H1 (cell line): ENCODE measurements at regions not wholly inside any gene's neighbourhood (a gene's known extent, or its start where the extent isn't known, plus 50 kb on each side); places are given as distances from the start of the nearest gene placed in this dataset.

ENCODE experiments used
- CTCF ChIA-PET: fragments of 300-600 bp; sonication (Branson Sonifier 250); formaldehyde crosslinking; loops from one replicate; lab custom pipeline; 2021; ENCODE audit not compliant: partially characterized antibody; lab: Charles Lee
- POLR2A ChIA-PET: fragments of 300-600 bp; sonication (Branson Sonifier 250); formaldehyde crosslinking; loops from one replicate; lab custom pipeline; 2021; ENCODE audit warnings: inconsistent platforms; ENCODE audit not compliant: partially characterized antibody; lab: Charles Lee
- DNase-seq, 2 experiments: peaks; one replicate each; pipeline versions ENCODE4 v3.0.0 to v3.0.0-alpha.2; 2010 to 2022; ENCODE audit warnings: low spot score in 2 of 2, low read depth in 1 of 2, mixed read lengths in 1 of 2
- FAIRE-seq: peaks from 2 replicates; lab custom pipeline; 2011; peaks lifted over from hg19 to GRCh38; lab: Jason Lieb, UNC
- H2AFZ ChIP-seq: 2 replicates; pipeline ENCODE4 v1.8.1; 2012; ENCODE audit warnings: low read length, inconsistent platforms
- H2AK5ac ChIP-seq: 2 replicates; pipeline ENCODE4 v1.6.1; 2013; ENCODE audit warnings: low read depth, low read length
- H2BK120ac ChIP-seq: replicated peaks from 2 replicates; pipeline ENCODE3; 2013; ENCODE audit warnings: low read depth, low read length, inconsistent platforms
- H2BK12ac ChIP-seq: 2 replicates; pipeline ENCODE4 v1.6.1; 2013; ENCODE audit warnings: low read depth, low read length
- H2BK15ac ChIP-seq: 2 replicates; pipeline ENCODE4 v1.6.1; 2013; ENCODE audit warnings: low read length
- H2BK20ac ChIP-seq: 2 replicates; pipeline ENCODE4 v1.6.1; 2013; ENCODE audit warnings: low read length
- H2BK5ac ChIP-seq: 2 replicates; pipeline ENCODE4 v1.6.1; 2013; ENCODE audit warnings: low read depth, low read length
- H3K14ac ChIP-seq: 2 replicates; pipeline ENCODE4 v1.6.1; 2013; ENCODE audit warnings: inconsistent platforms; ENCODE audit not compliant: insufficient read length
- H3K18ac ChIP-seq: 2 replicates; pipeline ENCODE4 v1.6.1; 2013; ENCODE audit warnings: low read length; ENCODE audit errors: extremely low read depth
- H3K23ac ChIP-seq: 2 replicates; pipeline ENCODE4 v1.6.1; 2013; ENCODE audit warnings: inconsistent platforms; ENCODE audit not compliant: insufficient read length
- H3K23me2 ChIP-seq: 2 replicates; pipeline ENCODE4 v1.6.1; 2013; ENCODE audit warnings: low read depth, low read length
- H3K27ac ChIP-seq: 2 replicates; pipeline ENCODE4 v1.6.1; 2011; ENCODE audit warnings: low read depth, low read length, inconsistent platforms
- H3K27me3 ChIP-seq, 4 experiments: replicated peaks in 1 of 4; 1 replicate in 1 of 4; 2 replicates in 3 of 4; pipeline versions ENCODE4 v1.6.1 to v1.8.1; 2011 to 2013; ENCODE audit warnings: low read length in 3 of 4, mild to moderate bottlenecking in 3 of 4, inconsistent platforms in 2 of 4, mixed read lengths in 2 of 4, moderate library complexity in 1 of 4; ENCODE audit not compliant: control insufficient read depth in 3 of 4, insufficient read depth in 3 of 4; ENCODE audit errors: extremely low read depth in 1 of 4
- H3K36me3 ChIP-seq, 4 experiments: 2 replicates each; pipeline versions ENCODE4 v1.6.1 to v1.8.1; 2011 to 2013; ENCODE audit warnings: mild to moderate bottlenecking in 4 of 4, low read length in 3 of 4, moderate library complexity in 2 of 4, control low read depth in 1 of 4, inconsistent platforms in 1 of 4; ENCODE audit not compliant: insufficient read depth in 4 of 4, control insufficient read depth in 2 of 4
- H3K4ac ChIP-seq: replicated peaks from 2 replicates; pipeline ENCODE3; 2013; ENCODE audit warnings: low read length, low read depth, mixed read lengths, inconsistent platforms; ENCODE audit not compliant: insufficient read length
- H3K4me1 ChIP-seq, 4 experiments: replicated peaks in 1 of 4; 1 replicate in 1 of 4; 2 replicates in 3 of 4; pipeline versions ENCODE4 v1.6.1 to v1.8.1; 2011 to 2013; ENCODE audit warnings: low read length in 3 of 4, inconsistent platforms in 2 of 4, mixed read lengths in 1 of 4; ENCODE audit not compliant: insufficient read depth in 4 of 4, control insufficient read depth in 3 of 4
- H3K4me2 ChIP-seq, 2 experiments: 2 replicates each; pipeline versions ENCODE4 v1.6.1 to v1.8.1; 2011 to 2013; ENCODE audit warnings: low read depth in 2 of 2, low read length in 2 of 2, control low read depth in 1 of 2, inconsistent platforms in 1 of 2, mild to moderate bottlenecking in 1 of 2; ENCODE audit not compliant: insufficient read depth in 1 of 2
- H3K4me3 ChIP-seq, 4 experiments: fragments of 200-600, 300-600 bp in 1 of 4; sonication (generic), shearing (Covaris generic), sonication (Bioruptor Twin) in 1 of 4; 2 replicates each; pipeline versions ENCODE4 v1.5.1 to v1.8.1; 2011 to 2016; ENCODE audit warnings: low read length in 4 of 4, low read depth in 3 of 4, control low read depth in 2 of 4, inconsistent platforms in 2 of 4, mild to moderate bottlenecking in 2 of 4, mixed read lengths in 1 of 4, moderate library complexity in 1 of 4; ENCODE audit not compliant: insufficient read depth in 2 of 4; ENCODE audit errors: extremely low read depth in 1 of 4
- H3K56ac ChIP-seq: replicated peaks from 2 replicates; pipeline ENCODE3; 2013; ENCODE audit warnings: low read depth, mild to moderate bottlenecking, mixed read lengths, low read length, inconsistent platforms; ENCODE audit not compliant: insufficient read length
- H3K79me1 ChIP-seq: 2 replicates; pipeline ENCODE4 v1.6.1; 2013; ENCODE audit warnings: low read depth, low read length, control low read depth
- H3K79me2 ChIP-seq, 2 experiments: 2 replicates each; pipeline versions ENCODE4 v1.6.1 to v1.8.1; 2012 to 2013; ENCODE audit warnings: low read length in 2 of 2, mild to moderate bottlenecking in 2 of 2, inconsistent platforms in 1 of 2; ENCODE audit not compliant: insufficient read depth in 2 of 2, control insufficient read depth in 1 of 2
- H3K9ac ChIP-seq, 4 experiments: replicated peaks in 1 of 4; 1 replicate in 1 of 4; 2 replicates in 3 of 4; pipeline versions ENCODE4 v1.6.1 to v1.8.1; 2011 to 2013; ENCODE audit warnings: low read depth in 3 of 4, low read length in 3 of 4, control low read depth in 2 of 4, mild to moderate bottlenecking in 2 of 4, moderate library complexity in 2 of 4, inconsistent platforms in 1 of 4; ENCODE audit errors: extremely low read depth in 1 of 4
- H3K9me3 ChIP-seq, 2 experiments: 2 replicates each; pipeline versions ENCODE4 v1.6.1 to v1.8.1; 2012 to 2013; ENCODE audit warnings: mild to moderate bottlenecking in 2 of 2, moderate library complexity in 2 of 2, control low read depth in 1 of 2, inconsistent platforms in 1 of 2, low read depth in 1 of 2, low read length in 1 of 2, mixed read lengths in 1 of 2; ENCODE audit not compliant: insufficient read depth in 2 of 2
- H4K20me1 ChIP-seq, 2 experiments: replicated peaks in 1 of 2; 2 replicates each; pipeline versions ENCODE3 to v1.8.1; 2011 to 2013; ENCODE audit warnings: inconsistent platforms in 2 of 2, low read length in 2 of 2, mild to moderate bottlenecking in 1 of 2; ENCODE audit not compliant: insufficient read depth in 2 of 2, control insufficient read depth in 1 of 2
- H4K5ac ChIP-seq: 2 replicates; pipeline ENCODE4 v1.6.1; 2013; ENCODE audit warnings: low read length, low read depth, mixed read lengths, inconsistent platforms; ENCODE audit not compliant: insufficient read length
- H4K8ac ChIP-seq: 2 replicates; pipeline ENCODE4 v1.8.0; 2013; ENCODE audit warnings: mild to moderate bottlenecking, moderate library complexity, low read length, inconsistent platforms; ENCODE audit not compliant: insufficient read depth; ENCODE audit errors: extremely low read depth
- H4K91ac ChIP-seq: replicated peaks from 2 replicates; pipeline ENCODE3; 2013; ENCODE audit warnings: low read length, mixed read lengths, inconsistent platforms; ENCODE audit not compliant: insufficient read length
- RNF2 ChIP-seq: fragments of 200-900, 300-1000 bp; sonication (generic); IDR thresholded peaks from 2 replicates; pipeline ENCODE4 v1.7.1; 2016; ENCODE audit warnings: borderline replicate concordance, low read depth, mild to moderate bottlenecking, antibody characterized with exemption, low read length; ENCODE audit not compliant: poor library complexity, severe bottlenecking; ENCODE audit errors: missing control alignments
- WGBS, 2 experiments: shearing (Covaris generic) in 1 of 2; methylation state at CpG; one replicate each; pipeline versions ENCODE4 v1.1.6 to v1.1.7; 2013 to 2015; ENCODE audit warnings: low lambda C conversion rate in 2 of 2, mixed read lengths in 2 of 2, inconsistent platforms in 1 of 2, low coverage in 1 of 2, missing lambda C conversion rate in 1 of 2; ENCODE audit not compliant: insufficient replicate concordance in 2 of 2, insufficient coverage in 1 of 2, insufficient read length in 1 of 2; ENCODE audit errors: extremely low coverage in 1 of 2, missing lambda C conversion rate in 1 of 2; 5-methylcytosine and 5-hydroxymethylcytosine counted together

DNA sequence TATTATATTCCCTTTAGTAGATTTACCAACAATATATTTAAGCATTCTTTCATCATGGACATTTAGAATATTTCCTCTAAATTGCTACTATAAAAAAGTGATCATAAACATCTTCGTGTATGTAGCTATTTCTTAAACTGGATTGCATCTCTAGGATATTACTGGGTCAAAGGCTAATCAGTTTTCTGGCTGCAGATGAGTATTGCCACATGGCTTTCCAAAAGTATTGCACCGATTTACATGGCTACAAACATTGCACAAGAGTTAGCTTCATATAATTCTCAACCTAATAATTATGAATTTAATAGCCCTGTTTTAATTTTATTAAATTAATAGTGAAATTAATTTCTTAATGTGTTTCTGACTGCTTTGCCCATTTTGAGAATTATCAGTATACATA lies 183.4 kb downstream of the DMRT2 start:
- no peaks in the 10 kb centered on the region for H3K23me2 ChIP-seq
- no peak overlapping the region for H3K14ac ChIP-seq
- no peak overlapping the region for H2BK12ac ChIP-seq
- H2BK20ac ChIP-seq: no peak overlapping the region
- no peaks in the 10 kb centered on the region for H3K36me3 ChIP-seq
- H3K4ac ChIP-seq: no peak overlapping the region
- no peak overlapping the region for H2AFZ ChIP-seq
- FAIRE-seq (no peak), DNase-seq (no peak)
- ChIA-PET CTCF (no interaction called here), POLR2A (no interaction called here)
- H3K18ac ChIP-seq: no peak overlapping the region
- H2BK5ac ChIP-seq: no peak overlapping the region
- H2BK15ac ChIP-seq: no peak overlapping the region
- H3K4me1 ChIP-seq: no peaks in the 10 kb centered on the region
- H3K4me2 ChIP-seq: no peak overlapping the region
- peaks cover 53 to 54% of the 10 kb centered on the region in 2 experiments for H3K9me3 ChIP-seq
- no peak overlapping the region for H3K4me3 ChIP-seq
- no peak overlapping the region for H3K23ac ChIP-seq
- H4K20me1 ChIP-seq: no peaks in the 10 kb centered on the region
- no peak overlapping the region for H4K8ac ChIP-seq
- 46% methylated on average over 2 of the region's 2 CpGs; no CpG with 5 or more reads in 1 of the 2 experiments for WGBS, 2 experiments
- H2AK5ac ChIP-seq: no peak overlapping the region
- no peaks in the 10 kb centered on the region for H3K27me3 ChIP-seq
- H3K9ac ChIP-seq: no peak overlapping the region
- H2BK120ac ChIP-seq: no peak overlapping the region
- H3K79me1 ChIP-seq: no peaks in the 10 kb centered on the region
- no peak overlapping the region for H3K56ac ChIP-seq
- TF ChIP-seq RNF2: no peak
- H3K27ac ChIP-seq: no peak overlapping the region
- no peaks in the 10 kb centered on the region for H3K79me2 ChIP-seq
- no peak overlapping the region for H4K5ac ChIP-seq
- no peak overlapping the region for H4K91ac ChIP-seq
